CD4-positive, alpha-beta T cell treated with Interleukin-10 for 1 hour (primary cell): ENCODE measurements at regions not wholly inside any gene's neighbourhood (a gene's known extent, or its start where the extent isn't known, plus 50 kb on each side); places are given as distances from the start of the nearest gene placed in this dataset.
"Not testable (repeated sequence)": the region's sequence is repeated elsewhere in the genome, so short reads cannot be mapped to it uniquely, and the experiment has no call there.

ENCODE experiments used
- DNase-seq: peaks from one replicate; pipeline ENCODE4 v3.0.0-alpha.2; 2020

DNA sequence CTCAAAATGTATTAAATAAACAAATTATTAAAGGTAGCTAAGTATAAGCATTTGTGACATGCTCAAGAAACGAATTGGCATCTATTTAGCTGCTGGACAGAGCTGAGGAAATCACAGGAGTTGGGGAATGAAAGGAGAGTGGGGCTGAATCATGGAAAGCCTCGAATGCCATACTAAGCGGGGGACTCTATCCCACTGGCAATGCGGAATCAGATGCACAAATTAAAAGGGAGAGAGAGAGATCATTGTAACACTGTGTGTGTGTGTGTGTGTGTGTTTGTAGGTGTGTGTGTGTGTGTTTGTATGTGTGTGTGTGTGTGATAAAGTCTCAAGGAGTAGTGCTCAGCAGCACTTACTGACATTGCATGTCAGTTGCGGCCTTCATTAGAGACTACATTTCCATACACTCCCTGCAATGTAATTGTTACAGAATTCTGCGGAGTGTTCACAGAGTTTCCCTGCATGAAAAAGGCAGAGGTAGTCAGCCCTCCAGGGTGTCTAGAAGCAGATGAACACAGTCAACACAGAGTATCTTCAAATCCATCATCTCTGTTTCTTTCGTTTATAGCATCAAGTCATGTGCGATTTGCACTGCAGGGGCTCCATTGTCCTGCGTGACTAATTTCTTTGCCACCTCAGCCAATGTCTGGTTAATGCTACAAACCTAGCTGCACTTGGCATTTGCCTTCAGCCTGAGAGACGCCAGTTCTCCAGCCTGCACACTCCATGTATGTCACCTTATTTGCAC is 111.7 kb upstream of the CYRIA start:
- no peak for DNase-seq

GRCh38 chr2:16775899-16776231 is 110.2 kb upstream of the CYRIA start:
- DNase-seq, result no peak

- DNase-seq, result no peak
Observed at GRCh38 chr2:16774980-16775898, 109.6 kb upstream of the CYRIA start.

DNA sequence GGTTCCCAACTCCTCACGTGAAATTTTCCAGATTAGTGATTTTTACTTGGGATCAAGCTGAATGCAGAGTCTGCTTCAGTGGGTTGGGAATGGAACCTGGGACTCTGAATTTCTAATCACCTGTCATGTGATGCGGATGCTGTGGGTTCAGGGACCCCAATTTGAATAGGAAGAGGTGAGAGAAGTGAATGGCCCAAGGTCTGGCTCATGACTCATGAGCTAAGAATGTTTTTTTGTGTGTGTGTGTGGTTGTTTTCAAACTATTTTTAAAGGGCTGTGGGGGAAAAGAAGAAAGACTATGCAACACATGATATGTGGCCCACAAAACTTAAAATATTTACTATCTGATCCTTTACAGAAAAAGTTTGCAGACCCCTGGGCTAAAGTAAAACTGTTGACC is 108.5 kb upstream of the CYRIA start:
- no peak for DNase-seq

DNA sequence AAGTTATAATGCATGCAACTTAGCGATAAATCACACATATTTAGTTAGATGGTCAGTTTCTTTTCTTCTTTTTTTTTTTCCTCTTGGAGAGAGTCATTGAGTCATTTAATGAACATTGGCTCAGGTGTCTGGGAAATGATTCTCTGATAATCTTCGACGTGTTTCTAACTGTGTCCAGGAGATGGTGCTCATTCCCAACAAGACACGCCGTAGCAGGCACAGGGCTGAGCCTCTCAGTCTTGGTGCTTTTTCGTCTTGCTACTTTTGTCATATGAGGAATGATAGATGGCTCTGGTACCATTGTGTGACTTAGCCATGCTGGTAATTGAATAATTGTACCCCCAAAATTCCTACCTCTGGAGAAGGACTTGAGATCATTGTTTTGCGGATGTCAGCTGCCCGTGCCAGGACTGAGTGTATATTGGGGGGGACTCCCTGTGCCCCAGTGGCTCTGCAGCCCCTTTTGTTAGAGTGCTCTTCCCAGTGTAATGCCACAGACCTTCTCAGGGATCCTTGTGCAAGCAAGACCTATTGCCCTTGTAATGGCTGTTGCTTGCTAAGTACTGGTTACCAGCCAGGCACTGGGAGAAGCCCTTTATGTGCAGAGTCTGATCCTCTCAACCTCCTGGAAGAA is 107.6 kb upstream of the CYRIA start:
- DNase-seq, result no peak

DNA sequence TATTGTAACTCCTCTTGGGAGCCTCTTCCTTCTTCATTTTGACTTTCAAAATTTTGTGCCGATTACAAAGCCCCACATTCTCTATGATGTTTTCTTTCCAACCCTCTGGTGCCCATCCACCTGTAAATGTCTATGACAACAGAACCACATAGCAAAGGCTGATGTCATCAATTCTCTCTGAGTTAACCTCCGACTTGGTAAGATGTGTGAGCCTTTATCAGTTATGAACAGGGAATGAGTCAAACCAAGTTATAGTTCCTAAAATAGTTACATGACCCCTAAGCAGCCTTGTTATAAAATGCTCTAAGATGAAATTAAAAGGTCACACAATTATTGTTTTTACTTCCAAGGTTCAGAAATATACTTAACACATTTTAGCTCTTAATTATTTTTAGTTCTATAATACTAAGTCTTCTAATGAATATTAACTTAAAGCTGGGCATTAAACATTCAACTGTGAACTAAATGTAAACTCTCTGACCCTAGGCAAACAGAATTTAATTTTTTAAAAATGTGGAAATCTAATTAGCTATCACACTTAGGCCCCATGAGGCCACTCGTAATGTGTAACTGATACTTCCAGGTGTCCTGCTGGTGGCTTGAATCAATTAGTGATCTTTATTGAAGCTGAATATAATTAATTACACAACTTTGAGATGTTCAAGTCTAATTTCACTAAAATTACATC is 102.3 kb upstream of the CYRIA start:
- DNase-seq, result no peak

DNA sequence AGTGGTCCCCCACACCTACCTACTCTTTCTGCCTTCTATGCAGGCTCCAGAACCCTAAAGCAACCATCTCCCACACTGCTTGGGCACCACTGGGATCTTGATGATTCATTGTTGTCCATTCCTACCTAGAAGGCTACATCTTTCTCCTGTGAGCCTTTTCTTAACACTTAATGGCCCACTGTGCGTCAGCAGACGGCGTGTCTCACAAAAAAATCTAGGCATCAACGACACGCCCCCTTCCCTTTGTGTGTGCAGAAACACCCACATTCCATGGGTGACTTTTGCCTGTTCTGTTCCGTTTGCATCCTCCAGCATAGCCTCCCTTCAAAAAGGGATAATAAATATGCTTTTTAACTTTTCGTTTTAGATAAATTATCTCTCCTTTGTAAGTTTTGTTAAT is 99.7 kb upstream of the CYRIA start:
- no peak for DNase-seq

- no peak for DNase-seq
Observed at GRCh38 chr2:16764487-16764886, 98.9 kb upstream of the CYRIA start.

GRCh38 chr2:16763493-16763899 is 97.9 kb upstream of the CYRIA start:
- DNase-seq, result no peak

GRCh38 chr2:16763056-16763455 is 97.4 kb upstream of the CYRIA start:
- no peak for DNase-seq

GRCh38 chr2:16760426-16760825 is 94.8 kb upstream of the CYRIA start:
- no peak for DNase-seq

GRCh38 chr2:16756831-16757644 is 91.4 kb upstream of the CYRIA start:
- DNase-seq, result peak; percentile 53

- DNase-seq, result no peak
Observed at GRCh38 chr2:16755442-16755841, 89.8 kb upstream of the CYRIA start.

DNA sequence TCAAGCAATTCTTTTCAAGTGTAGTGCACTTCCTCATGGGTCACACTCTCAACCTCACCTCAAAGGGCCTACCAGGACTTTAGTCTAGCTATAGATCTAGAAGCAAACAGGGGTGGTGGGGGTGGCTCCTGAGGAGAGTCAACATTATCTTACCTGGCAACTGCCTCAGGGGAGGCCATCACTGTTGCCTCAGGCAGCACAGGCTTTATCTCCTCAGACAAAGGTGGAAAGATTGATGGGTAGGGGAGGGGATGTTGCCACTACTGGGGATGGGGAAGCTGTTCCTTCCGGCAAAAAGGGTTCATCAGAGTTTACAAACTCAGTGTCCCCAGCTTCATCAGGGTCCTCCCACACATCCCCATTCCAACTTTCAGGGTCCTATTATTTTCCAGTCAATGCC is 87.4 kb upstream of the CYRIA start:
- not testable (repeated sequence) for DNase-seq

- not testable (repeated sequence) for DNase-seq
Observed at GRCh38 chr2:16750925-16751214, 85.2 kb upstream of the CYRIA start.

- DNase-seq, result no peak
Observed at GRCh38 chr2:16750175-16750924, 84.7 kb upstream of the CYRIA start.

DNA sequence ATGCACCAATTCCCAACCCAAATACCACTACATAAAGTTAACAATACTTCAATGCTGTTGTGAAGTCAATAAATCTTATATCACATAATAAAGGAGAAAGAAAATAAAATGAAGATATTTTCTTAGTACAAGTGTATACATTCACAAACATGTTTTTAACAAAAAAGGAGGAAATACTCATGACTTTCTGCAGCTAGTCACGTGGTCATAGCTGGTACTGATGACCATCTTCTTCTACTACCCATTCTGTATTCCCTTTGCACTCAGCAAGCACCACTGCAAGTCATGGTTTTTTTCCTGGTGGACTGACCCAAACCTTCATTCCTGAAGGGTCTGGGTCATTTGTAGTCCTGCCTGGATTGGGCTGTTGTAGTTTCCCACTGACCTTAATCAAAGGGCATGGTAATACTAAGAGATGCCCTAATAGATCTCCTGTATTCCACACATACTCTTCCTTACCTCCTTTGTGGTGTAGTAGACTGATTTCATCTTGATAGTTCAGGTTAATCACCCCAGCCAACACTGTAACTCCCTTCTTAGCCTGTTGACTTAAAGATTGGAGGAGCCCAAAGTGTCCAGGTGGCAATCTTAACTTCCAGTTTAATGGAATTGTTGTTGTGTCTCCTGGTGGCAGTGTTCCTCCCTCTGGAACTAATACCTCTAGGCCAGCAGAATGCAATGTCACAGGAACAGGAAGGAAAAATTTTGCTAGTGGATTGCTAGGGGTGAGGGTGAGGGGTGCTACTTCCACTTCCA is 83.1 kb upstream of the CYRIA start:
- DNase-seq, result not testable (repeated sequence)

GRCh38 chr2:16747689-16748088 is 82.1 kb upstream of the CYRIA start:
- no peak for DNase-seq

DNA sequence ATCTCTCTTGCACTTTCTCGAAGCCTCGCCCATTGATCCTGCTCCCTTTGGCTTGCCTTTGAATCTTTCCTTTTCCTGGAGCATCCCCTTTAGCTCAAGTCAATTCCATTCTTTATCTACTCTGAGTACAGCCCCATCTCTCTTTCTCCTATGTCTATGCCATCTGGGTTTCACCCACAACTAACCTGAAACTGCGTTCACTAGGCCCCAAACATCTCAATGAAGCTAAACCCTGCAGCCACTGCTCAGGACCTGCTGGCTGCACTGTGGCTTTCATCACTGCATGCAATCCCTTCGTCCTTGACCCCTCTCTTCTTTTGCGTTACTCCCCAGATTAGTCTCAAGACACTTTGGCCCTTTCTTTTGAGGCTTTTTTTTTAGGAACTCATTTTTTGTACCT is 81.6 kb upstream of the CYRIA start:
- no peak for DNase-seq

DNA sequence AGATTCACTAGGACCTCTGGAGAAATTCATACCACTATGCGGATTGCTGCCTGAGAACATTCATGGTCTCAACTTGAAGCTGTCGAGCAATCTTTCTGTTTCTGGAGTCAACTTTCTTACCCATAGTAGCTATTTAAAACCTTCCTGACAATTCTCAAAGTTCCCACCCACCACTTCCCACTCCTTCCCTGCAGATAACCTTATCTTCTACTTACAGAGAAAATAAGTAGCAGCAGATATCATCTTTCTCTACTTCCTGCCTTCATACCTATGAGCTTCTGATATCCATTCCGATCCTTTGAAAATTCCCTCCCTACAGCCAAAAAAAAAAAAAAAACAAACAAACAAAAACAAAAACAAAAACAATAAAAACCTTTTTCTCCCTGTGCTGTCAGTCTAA is 81.2 kb upstream of the CYRIA start:
- no peak for DNase-seq

GRCh38 chr2:16746329-16746728 is 80.7 kb upstream of the CYRIA start:
- no peak for DNase-seq
